Keratinocyte (primary cell): ENCODE measurements at regions not wholly inside any gene's neighbourhood (a gene's known extent, or its start where the extent isn't known, plus 50 kb on each side); places are given as distances from the start of the nearest gene placed in this dataset.

Source experiments
- DNase-seq: peaks from one replicate; pipeline ENCODE4 v3.0.0-alpha.2; 2011; ENCODE audit warnings: low read depth, missing footprints, low spot score
- FAIRE-seq: peaks from 2 replicates; lab custom pipeline; 2011; peaks lifted over from hg19 to GRCh38; lab: Jason Lieb, UNC
- H2AFZ ChIP-seq: 2 replicates; pipeline ENCODE4 v1.6.0; 2012; ENCODE audit warnings: low read length, control low read depth, inconsistent platforms; ENCODE audit not compliant: control insufficient read depth
- H3K27ac ChIP-seq: 2 replicates; pipeline ENCODE4 v1.5.1; 2011; ENCODE audit warnings: low read length; ENCODE audit not compliant: control insufficient read depth, insufficient read depth
- H3K27me3 ChIP-seq: 3 replicates; pipeline ENCODE4 v1.6.0; 2011; ENCODE audit warnings: low read length; ENCODE audit not compliant: control insufficient read depth, insufficient read depth; ENCODE audit errors: extremely low read depth
- H3K36me3 ChIP-seq, 2 experiments: 2 replicates in 1 of 2; 3 replicates in 1 of 2; pipeline ENCODE4 v1.5.1; 2011; ENCODE audit warnings: low read length in 2 of 2, mild to moderate bottlenecking in 1 of 2; ENCODE audit not compliant: control insufficient read depth in 2 of 2, insufficient read depth in 2 of 2; ENCODE audit errors: extremely low read depth in 1 of 2
- H3K4me1 ChIP-seq: 3 replicates; pipeline ENCODE4 v1.5.1; 2011; ENCODE audit warnings: low read length; ENCODE audit not compliant: control insufficient read depth, insufficient read depth; ENCODE audit errors: extremely low read depth
- H3K4me2 ChIP-seq: 3 replicates; pipeline ENCODE4 v1.6.0; 2011; ENCODE audit warnings: low read depth, low read length; ENCODE audit not compliant: control insufficient read depth, insufficient read depth; ENCODE audit errors: extremely low read depth
- H3K4me3 ChIP-seq, 3 experiments: fragments of 200-600 bp in 1 of 3; sonication (generic) in 1 of 3; 2 replicates in 2 of 3; 3 replicates in 1 of 3; pipeline ENCODE4 v1.5.1; 2011 to 2016; ENCODE audit warnings: low read length in 3 of 3, mild to moderate bottlenecking in 3 of 3, control low read depth in 2 of 3, inconsistent platforms in 1 of 3, low read depth in 1 of 3, mixed read lengths in 1 of 3, mixed run types in 1 of 3, moderate library complexity in 1 of 3; ENCODE audit not compliant: control insufficient read depth in 2 of 3, insufficient read depth in 2 of 3; ENCODE audit errors: extremely low read depth in 1 of 3
- H3K79me2 ChIP-seq: 2 replicates; pipeline ENCODE4 v1.6.0; 2012; ENCODE audit warnings: low read length; ENCODE audit not compliant: control insufficient read depth, insufficient read depth
- H3K9ac ChIP-seq: 3 replicates; pipeline ENCODE4 v1.6.0; 2011; ENCODE audit warnings: low read length; ENCODE audit not compliant: control insufficient read depth, insufficient read depth; ENCODE audit errors: extremely low read depth
- H3K9me1 ChIP-seq: 3 replicates; pipeline ENCODE4 v1.6.0; 2011; ENCODE audit warnings: low read length; ENCODE audit not compliant: control insufficient read depth, insufficient read depth; ENCODE audit errors: extremely low read depth
- H3K9me3 ChIP-seq: 2 replicates; pipeline ENCODE4 v1.5.1; 2012; ENCODE audit warnings: low read depth, low read length; ENCODE audit not compliant: control insufficient read depth
- H4K20me1 ChIP-seq: 3 replicates; pipeline ENCODE4 v1.6.0; 2011; ENCODE audit warnings: low read length; ENCODE audit not compliant: control insufficient read depth, insufficient read depth; ENCODE audit errors: extremely low read depth
- EZH2 ChIP-seq: IDR thresholded peaks from one replicate; pipeline ENCODE4 v1.6.1; 2012; ENCODE audit warnings: inconsistent platforms, mild to moderate bottlenecking, low read length, moderate library complexity
- dilution Hi-C: fragments of 300-500 bp; cut with MboI; formaldehyde crosslinking; loops from one replicate; pipeline ENCODE4 v1.7.0; 2020; ENCODE audit warnings: low sequenced_read_pairs; ENCODE audit not compliant: extremely low pct_ligation_motif_present
- TF ChIP-seq, protein P1 (sequence below), 3 experiments: IDR thresholded peaks in 1 of 3; conservative IDR thresholded peaks in 1 of 3; optimal IDR thresholded peaks in 1 of 3; 2 replicates in 2 of 3; 3 replicates in 1 of 3; pipeline versions ENCODE3 to v1.5.1; 2011; ENCODE audit warnings: low read length in 3 of 3, mild to moderate bottlenecking in 3 of 3, moderate library complexity in 2 of 3, control low read depth in 1 of 3, inconsistent platforms in 1 of 3; ENCODE audit not compliant: insufficient read depth in 2 of 3; ENCODE audit errors: extremely low read depth in 1 of 3

DNA sequence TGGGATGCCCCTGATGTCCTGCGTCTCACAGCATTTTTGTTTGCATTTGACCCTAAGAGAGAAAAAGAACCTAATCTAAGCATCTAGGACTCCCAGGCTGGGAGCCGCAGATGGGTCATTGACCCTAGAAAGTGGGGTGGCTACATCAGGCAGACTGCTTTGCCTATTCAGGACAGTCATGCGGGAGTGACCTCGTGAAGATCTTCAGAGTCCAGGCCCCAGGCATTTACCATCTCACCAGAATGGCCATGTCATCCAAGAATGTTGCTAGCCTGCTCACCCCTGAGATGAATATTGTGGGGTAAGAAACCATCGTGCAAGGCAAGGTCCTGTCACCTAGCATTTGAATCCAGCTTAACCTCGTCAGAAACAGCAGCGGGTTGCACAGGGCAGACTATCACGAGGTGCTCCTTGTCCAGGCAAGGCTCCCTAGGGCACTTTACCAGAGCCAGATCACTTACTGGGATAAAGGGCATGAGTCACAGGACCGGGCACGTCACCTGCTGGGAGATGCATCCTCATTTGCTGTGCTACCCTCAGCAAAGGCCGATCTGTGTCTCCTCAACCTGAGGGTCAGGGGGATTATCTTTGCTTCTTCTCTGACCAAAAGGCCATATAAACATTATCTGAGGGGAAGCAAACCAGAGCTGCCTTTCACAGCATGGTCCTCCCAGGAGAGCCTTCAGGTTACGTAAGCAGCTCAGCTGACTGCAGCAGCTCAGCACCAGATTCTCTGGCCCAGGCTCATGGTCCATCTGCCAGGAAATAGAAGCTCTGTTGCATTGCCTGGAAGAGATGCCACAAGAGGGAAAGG, 162.3 kb downstream of the ACKR3 start:
- no peaks in the 10 kb centered on the region for H3K79me2 ChIP-seq
- no peak overlapping the region for H3K9ac ChIP-seq
- no peaks in the 10 kb centered on the region for H3K9me1 ChIP-seq
- H2AFZ ChIP-seq = no peak overlapping the region
- no peaks in the 10 kb centered on the region for H4K20me1 ChIP-seq
- no peaks in the 10 kb centered on the region for H3K27me3 ChIP-seq
- TF ChIP-seq, protein P1, sequence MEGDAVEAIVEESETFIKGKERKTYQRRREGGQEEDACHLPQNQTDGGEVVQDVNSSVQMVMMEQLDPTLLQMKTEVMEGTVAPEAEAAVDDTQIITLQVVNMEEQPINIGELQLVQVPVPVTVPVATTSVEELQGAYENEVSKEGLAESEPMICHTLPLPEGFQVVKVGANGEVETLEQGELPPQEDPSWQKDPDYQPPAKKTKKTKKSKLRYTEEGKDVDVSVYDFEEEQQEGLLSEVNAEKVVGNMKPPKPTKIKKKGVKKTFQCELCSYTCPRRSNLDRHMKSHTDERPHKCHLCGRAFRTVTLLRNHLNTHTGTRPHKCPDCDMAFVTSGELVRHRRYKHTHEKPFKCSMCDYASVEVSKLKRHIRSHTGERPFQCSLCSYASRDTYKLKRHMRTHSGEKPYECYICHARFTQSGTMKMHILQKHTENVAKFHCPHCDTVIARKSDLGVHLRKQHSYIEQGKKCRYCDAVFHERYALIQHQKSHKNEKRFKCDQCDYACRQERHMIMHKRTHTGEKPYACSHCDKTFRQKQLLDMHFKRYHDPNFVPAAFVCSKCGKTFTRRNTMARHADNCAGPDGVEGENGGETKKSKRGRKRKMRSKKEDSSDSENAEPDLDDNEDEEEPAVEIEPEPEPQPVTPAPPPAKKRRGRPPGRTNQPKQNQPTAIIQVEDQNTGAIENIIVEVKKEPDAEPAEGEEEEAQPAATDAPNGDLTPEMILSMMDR (optimal IDR thresholded peaks at IDR 0.05 in 1 of 3, IDR thresholded peaks at IDR 0.05 in 1 of 3, conservative IDR thresholded peaks at IDR 0.05 in 1 of 3; ENCODE audit: extremely low read depth in 1 of 3, insufficient read depth in 2 of 3, low read length in 3 of 3) = no peak
- TF ChIP-seq EZH2 = no peak
- no peaks in the 10 kb centered on the region for H3K36me3 ChIP-seq
- peak overlapping the region; percentile 37 for H3K27ac ChIP-seq
- no peak for DNase-seq
- dilution Hi-C loops = no loop called here
- no peak overlapping the region for H3K4me3 ChIP-seq
- H3K4me2 ChIP-seq = peak overlapping the region; percentile 7
- FAIRE-seq = peak; percentile 87
- no peaks in the 10 kb centered on the region for H3K9me3 ChIP-seq
- H3K4me1 ChIP-seq = peaks cover 11% of the 10 kb centered on the region

DNA sequence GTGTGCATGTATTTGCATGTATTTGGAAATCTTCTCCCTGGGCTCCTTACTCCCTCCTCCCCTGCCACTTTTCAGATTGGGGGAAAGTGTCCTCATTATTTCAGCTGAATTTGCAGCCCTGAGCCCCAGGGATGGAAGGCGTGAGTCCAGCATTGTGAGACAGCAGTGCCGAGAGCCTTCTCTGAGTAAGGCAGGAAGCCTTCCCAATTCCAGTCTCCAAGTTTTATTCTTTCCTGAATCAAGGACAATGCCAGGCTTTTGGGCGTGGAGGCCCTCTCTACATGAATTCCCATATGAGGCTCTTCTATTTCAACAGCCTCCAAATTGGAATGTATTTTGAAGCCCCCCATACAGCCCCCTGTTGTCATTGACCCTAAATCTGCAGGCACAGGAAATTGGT, 163.5 kb downstream of the ACKR3 start:
- Histone ChIP-seq H2AFZ (no peak overlapping the region), H3K4me2 (no peak overlapping the region), H3K79me2 (no peaks in the 10 kb centered on the region), H3K4me3 (no peak overlapping the region), H3K27me3 (no peaks in the 10 kb centered on the region), H3K27ac (no peak overlapping the region), H3K4me1 (peaks cover 11% of the 10 kb centered on the region), H3K9me1 (no peaks in the 10 kb centered on the region), H3K9me3 (no peaks in the 10 kb centered on the region), H3K9ac (no peak overlapping the region), H4K20me1 (no peaks in the 10 kb centered on the region), H3K36me3 (no peaks in the 10 kb centered on the region)
- TF ChIP-seq, protein P1 (optimal IDR thresholded peaks at IDR 0.05 in 1 of 3, IDR thresholded peaks at IDR 0.05 in 1 of 3, conservative IDR thresholded peaks at IDR 0.05 in 1 of 3; ENCODE audit: extremely low read depth in 1 of 3, insufficient read depth in 2 of 3, low read length in 3 of 3) = no peak
- no peak for TF ChIP-seq EZH2
- DNase-seq = no peak
- dilution Hi-C loops = no loop called here
- no peak for FAIRE-seq
